IPS-11a (cell line): ENCODE measurements at regions not wholly inside any gene's neighbourhood (a gene's known extent, or its start where the extent isn't known, plus 50 kb on each side); places are given as distances from the start of the nearest gene placed in this dataset.
"Not testable (repeated sequence)": the region's sequence is repeated elsewhere in the genome, so short reads cannot be mapped to it uniquely, and the experiment has no call there.

Experiments used
- H3K4me3 ChIP-seq: one replicate; pipeline ENCODE4 v1.5.1; 2013; ENCODE audit warnings: low read depth, low read length, control low read depth

DNA sequence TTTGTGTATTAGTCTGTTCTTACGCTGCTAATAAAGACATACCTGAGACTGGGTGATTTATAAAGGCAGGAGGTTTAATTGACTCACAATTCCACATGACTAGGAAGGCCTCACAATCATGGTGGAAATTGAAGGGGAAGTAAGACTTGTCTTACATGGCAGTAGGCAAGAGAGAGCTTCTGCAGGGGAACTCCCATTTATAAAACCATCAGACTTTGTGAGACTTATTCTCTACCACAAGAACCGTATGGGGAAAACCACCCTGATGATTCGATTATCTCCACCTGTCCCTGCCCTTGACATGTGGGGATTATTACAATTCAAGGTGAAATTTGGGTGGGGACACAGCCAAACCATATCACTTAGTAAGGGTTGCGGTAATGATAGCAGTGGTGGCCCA is 833.1 kb downstream of the FLRT2 start:
- no peak overlapping the region for H3K4me3 ChIP-seq

GRCh38 chr14:86357876-86358275 is 827.9 kb downstream of the FLRT2 start:
- H3K4me3 ChIP-seq: no peak overlapping the region

DNA sequence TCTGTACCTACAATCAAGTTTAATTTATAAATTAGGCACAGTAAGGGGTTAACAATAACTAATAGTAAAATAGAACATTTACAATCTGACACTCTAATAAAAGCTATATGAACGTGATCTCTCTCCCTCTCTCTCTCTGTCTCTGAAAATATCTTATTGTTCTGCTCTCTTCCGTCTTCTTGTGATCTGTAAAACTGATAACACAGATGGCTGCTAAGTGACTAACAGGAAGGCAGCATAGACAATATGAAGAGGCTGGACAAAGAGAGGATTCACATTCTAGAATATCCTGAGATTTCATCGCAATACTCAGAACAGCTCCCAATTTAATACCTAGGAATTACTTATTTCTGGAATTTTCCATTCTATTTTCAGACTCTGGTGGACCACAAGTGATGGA is 827.2 kb downstream of the FLRT2 start:
- H3K4me3 ChIP-seq: no peak overlapping the region

GRCh38 chr14:86346818-86347384 is 817.0 kb downstream of the FLRT2 start:
- no peak overlapping the region for H3K4me3 ChIP-seq

DNA sequence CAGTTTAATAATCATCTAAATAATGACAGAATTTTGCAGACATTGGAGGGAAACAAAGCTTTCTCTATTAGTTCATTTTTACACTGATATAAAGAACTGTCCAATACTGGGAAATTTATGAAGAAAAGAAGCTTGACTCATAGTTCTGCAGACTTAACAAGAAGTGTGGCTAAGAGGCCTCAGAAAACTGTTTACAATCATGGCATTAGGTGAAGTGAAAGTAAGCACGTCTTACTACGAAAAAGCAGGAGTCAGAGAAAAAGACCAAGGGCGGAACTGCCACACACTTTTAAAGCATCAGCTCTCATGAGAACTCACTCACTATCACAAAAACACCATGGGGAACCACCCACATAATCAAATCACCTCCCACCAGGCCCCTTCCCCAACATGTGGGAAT is 804.4 kb downstream of the FLRT2 start:
- no peak overlapping the region for H3K4me3 ChIP-seq

- no peak overlapping the region for H3K4me3 ChIP-seq
Measured at GRCh38 chr14:86333493-86333892, 803.5 kb downstream of the FLRT2 start.

DNA sequence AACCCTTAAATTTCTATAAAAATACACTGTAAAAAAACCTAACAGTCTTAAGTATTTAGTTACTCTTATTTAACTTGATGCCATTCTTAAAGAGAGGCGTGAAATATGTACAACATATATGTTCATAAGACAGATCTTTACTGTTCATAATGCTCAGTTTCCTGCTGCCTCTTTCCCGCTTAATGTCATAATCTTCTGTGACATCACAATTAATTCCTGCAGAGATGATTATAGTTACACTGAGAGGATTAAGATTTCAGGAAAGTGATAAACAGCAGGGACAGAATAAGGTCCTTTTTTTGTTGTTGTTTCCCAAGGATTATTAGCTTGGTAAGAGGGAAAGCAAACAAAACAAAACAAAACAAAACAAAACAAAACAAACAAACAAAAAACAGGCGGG is 801.4 kb downstream of the FLRT2 start:
- H3K4me3 ChIP-seq: no peak overlapping the region

GRCh38 chr14:86321151-86321550 is 791.2 kb downstream of the FLRT2 start:
- H3K4me3 ChIP-seq: no peak overlapping the region

DNA sequence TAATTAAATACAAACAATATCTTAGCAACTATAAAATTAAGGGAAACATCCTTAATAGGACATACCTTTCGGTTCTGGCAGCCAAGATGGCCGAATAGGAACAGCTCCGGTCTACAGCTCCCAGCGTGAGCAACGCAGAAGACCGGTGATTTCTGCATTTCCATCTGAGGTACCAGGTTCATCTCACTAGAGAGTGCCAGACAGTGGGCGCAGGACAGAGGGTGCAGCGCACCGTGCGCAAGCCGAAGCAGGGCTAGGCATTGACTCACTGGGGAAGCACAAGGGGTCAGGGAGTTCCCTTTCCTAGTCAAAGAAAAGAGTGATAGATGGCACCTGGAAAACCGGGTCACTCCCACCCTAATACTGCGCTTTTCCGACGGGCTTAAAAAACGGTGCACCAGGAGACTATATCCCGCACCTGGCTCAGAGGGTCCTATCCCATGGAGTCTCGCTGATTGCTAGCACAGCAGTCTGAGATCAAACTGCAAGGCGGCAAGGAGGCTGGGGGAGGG is 782.3 kb downstream of the FLRT2 start:
- not testable (repeated sequence) for H3K4me3 ChIP-seq

- H3K4me3 ChIP-seq: no peak overlapping the region
Measured at GRCh38 chr14:86311151-86311550, 781.2 kb downstream of the FLRT2 start.

- no peak overlapping the region for H3K4me3 ChIP-seq
Measured at GRCh38 chr14:86310611-86311010, 780.7 kb downstream of the FLRT2 start.

DNA sequence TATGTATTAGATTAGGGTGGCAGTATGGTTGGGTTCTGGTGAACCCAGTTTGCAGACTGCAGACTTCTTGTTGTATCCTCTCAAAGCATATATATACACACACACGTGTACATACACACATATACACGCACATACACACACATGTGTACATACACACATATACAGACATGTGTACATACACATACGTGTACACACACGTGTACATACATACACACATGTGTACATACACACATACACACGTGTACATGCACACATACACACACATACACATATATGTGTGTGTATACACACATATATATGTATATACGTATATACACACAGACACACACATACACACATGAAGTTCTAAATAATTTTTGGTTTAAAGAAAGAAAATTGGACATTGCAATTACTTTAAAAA is 780.2 kb downstream of the FLRT2 start:
- no peak overlapping the region for H3K4me3 ChIP-seq

GRCh38 chr14:86305058-86305457 is 775.1 kb downstream of the FLRT2 start:
- no peak overlapping the region for H3K4me3 ChIP-seq

DNA sequence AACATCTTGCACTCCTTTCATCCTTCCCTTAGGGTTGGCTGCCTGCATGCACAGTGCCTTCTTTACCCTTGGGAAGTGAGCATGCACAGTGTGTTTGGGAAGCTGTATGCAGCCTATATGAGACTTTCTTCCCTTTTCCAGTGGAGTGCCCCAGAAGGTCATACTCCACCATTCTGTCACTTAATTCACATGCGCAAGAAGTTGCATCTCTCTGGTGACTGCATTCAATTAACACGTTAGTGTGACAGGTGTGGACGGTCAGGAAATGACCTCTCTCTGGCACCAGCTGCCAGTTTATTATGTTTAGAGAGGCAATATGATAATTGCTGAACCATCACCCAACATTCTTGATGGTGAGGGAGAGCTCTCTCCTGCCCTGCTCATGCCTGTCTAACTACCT is 770.0 kb downstream of the FLRT2 start:
- no peak overlapping the region for H3K4me3 ChIP-seq

DNA sequence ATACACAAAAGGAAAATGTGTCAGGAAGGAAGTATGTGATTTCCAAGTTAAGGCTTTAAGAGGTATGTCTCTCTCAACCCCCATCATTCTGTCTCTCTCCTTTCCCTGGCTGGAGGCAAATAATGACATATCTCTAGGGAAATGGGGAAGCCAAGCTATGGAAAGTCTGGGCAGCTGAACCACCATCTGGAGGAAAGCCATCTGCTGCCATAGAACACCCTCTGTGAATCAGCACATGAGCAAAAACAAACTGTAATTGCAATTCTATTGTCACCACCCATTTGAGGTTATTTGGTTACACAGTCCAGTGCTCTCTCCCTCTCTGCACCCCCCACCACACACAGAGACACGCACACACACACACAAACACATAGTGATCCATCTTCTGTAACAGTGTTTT is 766.2 kb downstream of the FLRT2 start:
- H3K4me3 ChIP-seq: no peak overlapping the region

DNA sequence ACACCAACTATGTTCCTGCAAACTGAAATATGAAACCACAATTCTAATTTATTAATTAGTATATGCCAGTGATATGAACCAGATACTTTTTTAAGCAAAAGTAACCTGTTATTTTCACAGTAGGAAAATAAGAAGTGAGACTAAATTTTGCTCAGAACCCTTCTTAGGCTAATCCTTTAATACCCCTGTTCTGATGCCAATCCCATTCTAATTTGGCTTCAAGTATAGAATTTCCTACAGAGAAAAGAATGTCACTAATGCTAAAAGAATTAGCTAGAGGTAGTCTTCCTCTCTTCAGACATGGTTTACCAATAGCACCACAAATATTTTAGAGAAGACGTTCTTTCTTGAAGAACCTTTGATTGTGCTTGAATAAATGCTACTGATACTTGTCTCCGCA is 758.4 kb downstream of the FLRT2 start:
- no peak overlapping the region for H3K4me3 ChIP-seq

DNA sequence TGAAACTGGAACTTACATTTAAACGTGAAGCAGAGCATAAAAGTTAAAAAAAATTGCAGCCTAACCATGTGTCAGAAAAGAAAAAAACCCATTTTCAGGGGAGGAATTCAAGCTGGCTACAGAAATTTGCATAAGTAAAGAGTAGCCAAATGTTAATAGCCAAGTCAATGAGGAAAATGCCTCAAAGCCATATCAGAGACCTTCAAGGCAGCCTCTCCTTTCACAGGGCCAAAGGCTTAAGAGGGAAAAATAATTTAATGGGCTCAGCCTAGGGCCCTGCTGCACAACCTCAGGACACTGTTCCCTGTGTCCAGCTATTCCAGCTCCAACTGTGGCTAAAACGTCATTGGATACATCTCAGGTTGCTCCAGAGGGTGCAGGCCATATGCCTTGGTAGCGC is 749.5 kb downstream of the FLRT2 start:
- no peak overlapping the region for H3K4me3 ChIP-seq

DNA sequence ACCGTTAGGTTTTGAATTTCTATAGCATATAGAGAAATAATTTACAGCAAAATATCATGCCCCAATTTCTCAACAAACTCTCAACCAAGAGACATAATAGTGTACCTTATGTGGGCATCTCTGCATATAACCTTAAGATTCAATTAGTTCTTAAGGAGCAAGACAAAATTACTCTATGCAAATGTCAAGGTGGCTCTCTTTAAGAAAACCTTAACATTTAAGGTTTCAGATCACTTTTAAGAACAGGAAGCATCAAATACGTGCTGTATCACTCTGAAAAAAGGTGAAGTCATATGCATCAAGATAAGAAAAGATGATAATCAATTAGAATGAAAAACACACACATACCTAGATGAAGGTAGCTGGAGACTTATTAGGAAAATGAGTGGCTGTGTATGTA is 728.0 kb downstream of the FLRT2 start:
- no peak overlapping the region for H3K4me3 ChIP-seq

GRCh38 chr14:86243158-86243557 is 713.2 kb downstream of the FLRT2 start:
- H3K4me3 ChIP-seq: no peak overlapping the region

DNA sequence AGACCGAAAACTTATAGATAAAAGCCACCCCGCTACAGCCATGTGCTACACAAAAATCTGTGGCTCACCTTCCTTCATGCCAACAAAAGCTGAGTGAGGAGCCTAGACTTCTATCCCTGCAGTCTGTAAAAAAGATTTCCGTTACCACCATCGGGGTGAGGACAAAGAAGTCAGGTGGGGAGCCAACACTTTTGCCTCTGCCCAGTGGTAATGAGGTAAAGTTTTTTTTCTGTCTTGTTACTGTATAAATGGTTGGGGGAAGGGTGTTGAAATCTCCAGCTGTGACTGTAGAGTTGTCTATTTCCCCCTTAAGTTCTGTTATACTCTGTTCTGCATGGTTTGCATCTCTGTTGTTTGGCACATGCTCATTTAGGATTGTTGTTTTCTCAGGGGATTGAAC is 707.8 kb downstream of the FLRT2 start:
- no peak overlapping the region for H3K4me3 ChIP-seq

GRCh38 chr14:86221755-86222154 is 691.8 kb downstream of the FLRT2 start:
- H3K4me3 ChIP-seq: no peak overlapping the region

- H3K4me3 ChIP-seq: no peak overlapping the region
Measured at GRCh38 chr14:86221000-86221399, 691.1 kb downstream of the FLRT2 start.

- no peak overlapping the region for H3K4me3 ChIP-seq
Measured at GRCh38 chr14:86217523-86217922, 687.6 kb downstream of the FLRT2 start.
